ENCODE measurements at regions not wholly inside any gene's neighbourhood (a gene's known extent, or its start where the extent isn't known, plus 50 kb on each side); places are given as distances from the start of the nearest gene placed in this dataset.

GRCh38 chr12:42660968-42661937, 71.7 kb upstream of the PRICKLE1 start:
- DNase-seq = peak in 1 of 3 experiments; percentile 74

- DNase-seq = no peak
These were observed 70.6 kb upstream of the PRICKLE1 start for GRCh38 chr12:42660117-42660516.

DNA sequence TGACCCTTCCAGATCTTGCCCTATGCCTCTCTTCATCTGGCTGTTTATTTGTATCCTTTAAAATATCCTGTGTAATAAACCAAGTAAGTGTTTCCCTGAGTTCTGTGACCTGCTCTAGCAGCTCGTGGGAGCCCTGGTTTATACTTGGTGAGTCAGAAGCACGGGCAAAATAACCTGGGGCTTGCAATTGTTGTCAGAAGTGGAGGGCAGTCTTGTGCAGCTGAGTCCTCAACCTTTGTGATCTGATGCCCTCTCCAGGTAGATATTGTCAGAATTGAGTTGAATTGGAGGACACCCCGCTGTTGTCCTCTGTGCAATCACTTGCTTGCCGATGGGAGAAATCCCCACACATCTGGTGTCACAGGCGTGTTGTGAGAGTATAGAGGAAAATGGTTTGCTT, 62.5 kb upstream of the PRICKLE1 start:
- DNase-seq = peak in 2 of 3 experiments; percentile 22 to 46

DNA sequence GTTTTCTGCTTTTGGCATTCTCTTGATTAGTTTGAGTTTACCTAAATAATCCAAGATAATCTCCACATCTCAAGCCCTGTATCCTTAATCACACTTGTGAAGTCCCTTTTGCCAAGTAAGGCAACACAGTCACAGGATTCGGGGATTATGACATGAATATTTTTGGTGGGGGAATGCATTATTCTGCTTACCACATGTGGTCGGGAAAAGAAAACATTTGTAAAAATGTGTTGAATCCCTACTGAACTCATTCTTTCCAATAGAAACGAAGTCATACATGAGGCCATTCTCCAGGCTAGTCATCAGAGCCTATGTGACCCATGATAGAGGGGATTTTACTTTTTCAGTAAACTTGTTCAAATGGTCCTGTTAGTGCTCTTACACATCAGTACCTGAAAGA, 58.5 kb upstream of the PRICKLE1 start:
- DNase-seq = no peak

DNA sequence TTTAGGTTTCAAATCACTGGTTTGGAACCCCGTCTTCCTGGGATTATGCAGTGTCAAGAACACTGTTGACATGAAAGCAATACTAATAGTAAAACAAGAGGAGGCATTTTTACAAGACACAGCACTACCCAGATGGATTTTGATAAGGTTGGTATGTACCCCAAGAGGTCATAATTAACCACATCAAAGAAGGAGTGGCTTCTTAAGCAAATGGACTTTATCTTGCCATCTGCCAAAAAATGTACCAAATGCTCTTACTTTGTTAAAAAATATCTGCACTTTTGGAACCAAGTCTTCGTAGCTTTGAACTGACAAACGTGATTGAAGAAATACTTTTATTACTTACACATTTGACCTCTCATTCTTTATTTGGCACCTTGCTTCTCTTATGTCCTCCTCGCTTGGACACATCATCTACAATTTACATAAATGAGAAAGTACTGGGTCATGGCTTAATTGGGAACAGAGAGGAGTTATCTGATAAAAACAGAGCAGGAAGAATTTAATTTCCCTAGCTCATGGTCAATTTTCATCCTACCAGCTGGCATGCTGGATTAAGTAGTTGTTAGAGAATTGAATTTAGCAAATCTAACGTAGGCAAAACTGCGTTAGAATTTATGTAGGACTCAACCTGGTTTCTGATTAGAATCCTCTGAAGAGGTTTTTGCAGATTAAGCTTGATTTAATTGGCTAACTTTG, 54.5 kb upstream of the PRICKLE1 start:
- DNase-seq = no peak

- DNase-seq = no peak
These were observed 51.8 kb upstream of the PRICKLE1 start for GRCh38 chr12:42641221-42641885.

DNA sequence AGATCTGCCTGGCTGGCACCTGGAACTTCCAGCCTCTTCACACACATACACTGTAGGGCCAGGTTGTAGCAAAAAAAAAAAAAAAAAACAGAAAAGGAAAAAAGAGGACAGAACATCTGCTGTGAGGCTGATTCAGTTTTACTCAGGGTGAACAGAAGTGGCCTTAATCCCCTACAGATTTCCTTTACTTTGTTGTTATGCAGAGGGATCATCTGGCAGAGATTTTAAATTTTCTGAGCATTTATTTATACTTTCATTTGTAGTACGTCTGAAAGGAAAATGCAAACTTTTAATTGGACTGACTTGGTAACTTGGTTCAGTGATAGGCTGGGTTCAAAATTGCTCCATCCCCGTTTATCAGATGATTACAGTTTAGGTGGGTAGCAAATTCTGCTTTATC, 50.8 kb upstream of the PRICKLE1 start:
- no peak for DNase-seq

DNA sequence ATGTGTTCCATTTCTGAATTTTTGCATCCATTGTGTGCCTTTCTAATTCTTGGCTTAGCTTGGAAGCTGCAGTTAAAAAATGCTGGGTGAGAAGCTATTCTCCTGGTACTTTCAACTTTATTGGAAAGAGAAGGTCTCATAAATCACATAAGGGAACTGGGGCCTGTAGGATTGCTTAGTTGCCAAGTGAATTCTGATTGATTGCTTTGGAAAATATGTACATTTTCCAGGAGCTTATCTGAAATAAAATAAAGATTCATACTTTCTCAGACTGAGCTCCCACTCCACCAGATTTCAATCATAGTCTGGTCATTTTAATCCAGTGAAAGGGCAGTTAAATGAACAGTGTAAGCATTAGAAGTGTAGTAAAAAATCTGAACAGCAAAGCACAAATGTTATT, 50.0 kb upstream of the PRICKLE1 start:
- DNase-seq = no peak
